ENCODE measurements at regions not wholly inside any gene's neighbourhood (a gene's known extent, or its start where the extent isn't known, plus 50 kb on each side); places are given as distances from the start of the nearest gene placed in this dataset.

GRCh38 chr21:41663805-41664788 is 102.8 kb downstream of the RIPK4 start (continued):
- no peak for TF ChIP-seq ZNF781 (CRISPR knock-in tag; IDR thresholded peaks at IDR 0.05; ENCODE audit: borderline replicate concordance, not compliant biosample characterization)
- no peak for TF ChIP-seq ZFP36L1 (CRISPR knock-in tag; IDR thresholded peaks at IDR 0.05)
- no peak for TF ChIP-seq HOMEZ (CRISPR knock-in tag; IDR thresholded peaks at IDR 0.05; ENCODE audit: low read depth)
- TF ChIP-seq CREB3 (CRISPR knock-in tag; IDR thresholded peaks at IDR 0.05), result no peak
- no peak for TF ChIP-seq ZNF281 (CRISPR knock-in tag; IDR thresholded peaks at IDR 0.05; ENCODE audit: borderline replicate concordance)
- TF ChIP-seq HNF1B (CRISPR knock-in tag; IDR thresholded peaks at IDR 0.05), result no peak
- no peak for TF ChIP-seq ZNF407 (CRISPR knock-in tag; IDR thresholded peaks at IDR 0.05; ENCODE audit: not compliant biosample characterization)
- peak; percentile 16; the same call in 1 of the 2 replicates for TF ChIP-seq NCOR1 (IDR thresholded peaks at IDR 0.05; ENCODE audit: borderline replicate concordance, low read length)
- peak; percentile 67; the same call in 1 of the 2 replicates for TF ChIP-seq MED1 (CRISPR knock-in tag; IDR thresholded peaks at IDR 0.05)
- no peak for TF ChIP-seq ZFP41 (CRISPR knock-in tag; IDR thresholded peaks at IDR 0.05; ENCODE audit: borderline replicate concordance)
- no peak for TF ChIP-seq ZNF326 (CRISPR knock-in tag; IDR thresholded peaks at IDR 0.05; ENCODE audit: borderline replicate concordance)
- no peak for TF ChIP-seq RFX3 (CRISPR knock-in tag; IDR thresholded peaks at IDR 0.05)

All from HepG2 (cell line).